Right lobe of liver (tissue), 4 donors: ENCODE measurements at regions not wholly inside any gene's neighbourhood (a gene's known extent, or its start where the extent isn't known, plus 50 kb on each side); places are given as distances from the start of the nearest gene placed in this dataset.

Experiments
- POLR2A ChIP-seq: fragments of 450-650 bp; IDR thresholded peaks from one replicate; pipeline ENCODE4 v1.6.1; 2017; ENCODE audit warnings: antibody characterized with exemption, mild to moderate bottlenecking
- TF ChIP-seq, protein P1 (sequence below), 4 donors: fragments of 200-600 bp in 3 of 4; fragments of 450-650 bp in 1 of 4; IDR thresholded peaks; one replicate each; pipeline versions ENCODE4 v1.5.1 to v1.8.0; 2016 to 2022; ENCODE audit warnings: antibody characterized with exemption in 4 of 4, mild to moderate bottlenecking in 2 of 4
- donor health status: DM: no; HTN: no; CAD: no.
- donor health status: DM: no; HTN: no; CAD: no.
- donor health status: DM: no; HTN: yes; CAD: no.

DNA sequence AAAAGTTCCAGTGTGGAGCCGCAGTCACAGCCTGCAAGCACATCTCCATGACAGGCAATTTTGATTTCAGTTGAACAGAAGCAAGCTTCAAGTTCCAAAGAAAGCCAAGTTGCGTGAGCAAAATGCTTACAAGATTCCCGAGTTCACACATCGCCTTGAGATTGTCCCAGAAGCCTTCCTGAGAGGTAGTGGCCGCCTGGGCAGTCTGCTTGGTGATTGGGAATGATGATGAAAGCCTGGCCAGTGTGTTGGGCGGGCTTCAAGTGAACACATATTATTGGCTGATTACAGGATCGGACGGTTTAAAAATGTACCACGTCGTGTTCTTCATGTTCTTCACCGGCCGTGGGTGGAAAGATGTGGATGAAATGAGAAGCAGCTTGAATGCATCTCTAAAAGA is 185.5 kb downstream of the FOXL1 start:
- TF ChIP-seq, protein P1, sequence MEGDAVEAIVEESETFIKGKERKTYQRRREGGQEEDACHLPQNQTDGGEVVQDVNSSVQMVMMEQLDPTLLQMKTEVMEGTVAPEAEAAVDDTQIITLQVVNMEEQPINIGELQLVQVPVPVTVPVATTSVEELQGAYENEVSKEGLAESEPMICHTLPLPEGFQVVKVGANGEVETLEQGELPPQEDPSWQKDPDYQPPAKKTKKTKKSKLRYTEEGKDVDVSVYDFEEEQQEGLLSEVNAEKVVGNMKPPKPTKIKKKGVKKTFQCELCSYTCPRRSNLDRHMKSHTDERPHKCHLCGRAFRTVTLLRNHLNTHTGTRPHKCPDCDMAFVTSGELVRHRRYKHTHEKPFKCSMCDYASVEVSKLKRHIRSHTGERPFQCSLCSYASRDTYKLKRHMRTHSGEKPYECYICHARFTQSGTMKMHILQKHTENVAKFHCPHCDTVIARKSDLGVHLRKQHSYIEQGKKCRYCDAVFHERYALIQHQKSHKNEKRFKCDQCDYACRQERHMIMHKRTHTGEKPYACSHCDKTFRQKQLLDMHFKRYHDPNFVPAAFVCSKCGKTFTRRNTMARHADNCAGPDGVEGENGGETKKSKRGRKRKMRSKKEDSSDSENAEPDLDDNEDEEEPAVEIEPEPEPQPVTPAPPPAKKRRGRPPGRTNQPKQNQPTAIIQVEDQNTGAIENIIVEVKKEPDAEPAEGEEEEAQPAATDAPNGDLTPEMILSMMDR (IDR thresholded peaks at IDR 0.05) = no peak
- TF ChIP-seq POLR2A = no peak
